Activated CD4-positive, alpha-beta memory T cell treated with anti-CD3 and anti-CD28 coated beads, Interleukin-2, amount 10 ng/mL, durations not matched to agents 7 days and 5 days (primary cell): ENCODE measurements at regions not wholly inside any gene's neighbourhood (a gene's known extent, or its start where the extent isn't known, plus 50 kb on each side); places are given as distances from the start of the nearest gene placed in this dataset.

ENCODE experiments used
- CTCF ChIA-PET: fragments of 350-600 bp; sonication (Branson Sonifier 250); formaldehyde crosslinking; loops from one replicate; lab custom pipeline; 2021; ENCODE audit warnings: antibody characterized with exemption, inconsistent platforms; lab: Charles Lee
- POLR2A ChIA-PET: fragments of 350-600 bp; sonication (Branson Sonifier 250); formaldehyde crosslinking; loops from one replicate; lab custom pipeline; 2021; ENCODE audit warnings: antibody characterized with exemption; lab: Charles Lee
- DNase-seq: peaks from one replicate; pipeline ENCODE4 v3.0.0-alpha.2; 2020
- H3K27ac Mint-ChIP-seq: one replicate; pipeline ENCODE4 v1.8.0; 2021; ENCODE audit warnings: mild to moderate bottlenecking, mixed read lengths
- H3K27me3 Mint-ChIP-seq: one replicate; pipeline ENCODE4 v1.8.0; 2021; ENCODE audit warnings: mixed read lengths
- H3K36me3 Mint-ChIP-seq: one replicate; pipeline ENCODE4 v1.8.0; 2021; ENCODE audit warnings: low read depth, mixed read lengths
- H3K4me1 Mint-ChIP-seq: one replicate; pipeline ENCODE4 v1.8.0; 2021; ENCODE audit warnings: mixed read lengths
- H3K4me3 Mint-ChIP-seq: one replicate; pipeline ENCODE4 v1.8.0; 2021; ENCODE audit warnings: mild to moderate bottlenecking, mixed read lengths
- H3K9me3 Mint-ChIP-seq: one replicate; pipeline ENCODE4 v1.8.0; 2021; ENCODE audit warnings: mixed read lengths

- Mint-ChIP-seq H3K4me3 (no peak overlapping the region), H3K27ac (no peak overlapping the region), H3K27me3 (no peaks in the 10 kb centered on the region), H3K36me3 (no peaks in the 10 kb centered on the region), H3K9me3 (no peaks in the 10 kb centered on the region), H3K4me1 (no peaks in the 10 kb centered on the region)
- DNase-seq = no peak
- CTCF ChIA-PET = no interaction called here
- POLR2A ChIA-PET = no interaction called here
These were observed 133.3 kb downstream of the ENGASE start for GRCh38 chr17:79207960-79208359.

DNA sequence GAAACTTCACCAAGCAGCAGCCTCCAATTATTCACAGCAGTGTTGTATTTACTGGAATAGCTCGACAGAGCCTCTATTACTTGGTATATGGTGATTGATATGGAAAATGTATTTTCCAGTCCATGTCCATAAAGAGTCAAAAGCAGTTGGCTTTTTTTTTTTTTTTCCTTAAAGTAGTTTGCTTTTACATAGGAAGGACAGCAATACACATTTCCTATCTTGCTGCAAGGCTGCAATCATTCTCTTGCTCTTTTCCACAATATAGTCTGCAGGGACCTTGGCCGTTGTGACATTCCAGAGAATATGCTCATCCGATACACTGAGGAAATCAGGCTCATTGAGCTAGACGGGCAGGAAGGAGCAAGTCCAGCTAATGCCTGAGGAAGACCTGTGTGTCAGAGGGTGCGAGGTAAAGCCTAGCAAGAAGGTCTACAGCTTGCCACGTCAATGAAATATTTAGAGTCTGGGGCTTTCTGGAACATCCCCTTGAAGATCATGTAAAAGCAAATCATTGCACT is 131.1 kb downstream of the ENGASE start:
- Mint-ChIP-seq H3K36me3 (no peaks in the 10 kb centered on the region), H3K4me3 (no peak overlapping the region), H3K9me3 (no peaks in the 10 kb centered on the region), H3K27me3 (peaks cover 3% of the 10 kb centered on the region), H3K27ac (no peak overlapping the region), H3K4me1 (no peaks in the 10 kb centered on the region)
- no peak for DNase-seq
- CTCF ChIA-PET = no interaction called here
- POLR2A ChIA-PET = no interaction called here

- CTCF ChIA-PET = no interaction called here
- no peaks in the 10 kb centered on the region for H3K36me3 Mint-ChIP-seq
- no peak overlapping the region for H3K27ac Mint-ChIP-seq
- H3K27me3 Mint-ChIP-seq = peaks cover 3% of the 10 kb centered on the region
- POLR2A ChIA-PET = no interaction called here
- H3K9me3 Mint-ChIP-seq = no peaks in the 10 kb centered on the region
- no peak for DNase-seq
- H3K4me1 Mint-ChIP-seq = no peaks in the 10 kb centered on the region
- no peak overlapping the region for H3K4me3 Mint-ChIP-seq
These were observed 129.6 kb downstream of the ENGASE start for GRCh38 chr17:79204261-79204660.

GRCh38 chr17:79203657-79204056 is 129.0 kb downstream of the ENGASE start:
- peaks cover 3% of the 10 kb centered on the region for H3K27me3 Mint-ChIP-seq
- H3K4me1 Mint-ChIP-seq = no peaks in the 10 kb centered on the region
- DNase-seq = no peak
- CTCF ChIA-PET = no interaction called here
- no peaks in the 10 kb centered on the region for H3K36me3 Mint-ChIP-seq
- no peak overlapping the region for H3K27ac Mint-ChIP-seq
- H3K4me3 Mint-ChIP-seq = no peak overlapping the region
- no peaks in the 10 kb centered on the region for H3K9me3 Mint-ChIP-seq
- POLR2A ChIA-PET = no interaction called here

DNA sequence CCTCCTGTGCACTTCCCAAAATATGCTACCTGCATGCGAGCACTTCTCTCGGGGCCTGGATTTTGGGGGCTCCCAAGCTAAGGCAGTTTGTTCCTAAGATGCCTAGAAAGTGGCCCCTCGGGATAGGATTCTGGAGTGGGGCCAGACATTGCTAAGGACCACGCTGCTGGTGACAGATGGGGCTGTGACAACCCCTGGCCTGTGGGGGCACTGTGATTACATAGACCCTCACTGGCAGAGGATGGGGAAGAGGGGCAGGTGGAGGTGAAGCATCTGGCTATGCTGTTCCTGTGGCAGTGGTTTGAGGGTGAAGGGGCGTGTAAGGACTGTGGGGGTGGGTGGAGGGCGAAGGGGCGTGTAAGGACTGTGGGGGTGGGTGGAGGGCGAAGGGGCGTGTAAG is 128.4 kb downstream of the ENGASE start:
- H3K27me3 Mint-ChIP-seq = peaks cover 3% of the 10 kb centered on the region
- H3K36me3 Mint-ChIP-seq = no peaks in the 10 kb centered on the region
- no peak for DNase-seq
- no peaks in the 10 kb centered on the region for H3K4me1 Mint-ChIP-seq
- H3K9me3 Mint-ChIP-seq = no peaks in the 10 kb centered on the region
- H3K4me3 Mint-ChIP-seq = no peak overlapping the region
- POLR2A ChIA-PET = no interaction called here
- CTCF ChIA-PET = no interaction called here
- no peak overlapping the region for H3K27ac Mint-ChIP-seq

- no peak overlapping the region for H3K27ac Mint-ChIP-seq
- no peak overlapping the region for H3K4me3 Mint-ChIP-seq
- CTCF ChIA-PET = no interaction called here
- H3K27me3 Mint-ChIP-seq = peaks cover 3% of the 10 kb centered on the region
- H3K36me3 Mint-ChIP-seq = no peaks in the 10 kb centered on the region
- POLR2A ChIA-PET = no interaction called here
- H3K9me3 Mint-ChIP-seq = no peaks in the 10 kb centered on the region
- no peaks in the 10 kb centered on the region for H3K4me1 Mint-ChIP-seq
- DNase-seq = no peak
These were observed 127.9 kb downstream of the ENGASE start for GRCh38 chr17:79202480-79202879.

DNA sequence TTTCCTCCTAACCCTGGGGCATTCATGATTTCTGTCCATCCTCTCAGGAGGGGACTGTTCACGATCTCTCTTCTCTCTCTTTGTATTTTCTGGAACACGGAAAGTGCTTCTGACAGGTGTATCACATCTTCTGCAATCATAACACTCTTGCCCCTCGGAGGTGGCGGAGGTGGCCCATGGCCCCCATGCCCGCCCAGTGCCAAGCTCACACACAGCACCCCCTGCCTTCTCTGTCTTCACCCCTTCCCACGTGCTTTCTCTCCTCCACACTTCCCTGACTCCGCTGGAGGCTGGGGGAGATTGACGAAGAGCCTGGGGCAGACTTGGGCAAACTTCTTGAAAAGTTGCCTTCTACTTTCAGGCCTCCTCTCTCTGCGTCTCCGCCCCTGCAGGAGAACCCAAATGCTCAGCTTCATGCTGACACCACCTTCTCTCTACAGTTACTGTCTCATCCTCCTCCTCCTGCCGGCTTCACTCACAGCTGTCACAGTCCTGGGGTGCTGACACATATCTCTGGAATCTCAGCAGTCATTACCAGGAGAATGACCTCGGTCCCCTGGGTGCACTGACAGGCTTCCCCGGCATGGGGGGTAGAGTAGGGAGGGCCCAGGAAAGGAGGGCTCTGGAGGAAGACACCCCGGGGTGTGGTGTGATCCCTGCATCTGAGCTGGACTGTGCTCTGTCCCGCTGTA is 127.1 kb downstream of the ENGASE start:
- no peak overlapping the region for H3K27ac Mint-ChIP-seq
- no peaks in the 10 kb centered on the region for H3K4me1 Mint-ChIP-seq
- POLR2A ChIA-PET = no interaction called here
- H3K9me3 Mint-ChIP-seq = no peaks in the 10 kb centered on the region
- no peak overlapping the region for H3K4me3 Mint-ChIP-seq
- no peak for DNase-seq
- CTCF ChIA-PET = no interaction called here
- no peaks in the 10 kb centered on the region for H3K36me3 Mint-ChIP-seq
- peaks cover 3% of the 10 kb centered on the region for H3K27me3 Mint-ChIP-seq

- H3K9me3 Mint-ChIP-seq = no peaks in the 10 kb centered on the region
- ChIA-PET CTCF (no interaction called here), POLR2A (no interaction called here)
- DNase-seq = no peak
- peaks cover 3% of the 10 kb centered on the region for H3K27me3 Mint-ChIP-seq
- H3K4me1 Mint-ChIP-seq = no peaks in the 10 kb centered on the region
- H3K4me3 Mint-ChIP-seq = no peak overlapping the region
- no peak overlapping the region for H3K27ac Mint-ChIP-seq
- H3K36me3 Mint-ChIP-seq = no peaks in the 10 kb centered on the region
These were observed 126.5 kb downstream of the ENGASE start for GRCh38 chr17:79201119-79201518.

GRCh38 chr17:79196913-79197312 is 122.3 kb downstream of the ENGASE start:
- DNase-seq = no peak
- no peaks in the 10 kb centered on the region for H3K9me3 Mint-ChIP-seq
- H3K36me3 Mint-ChIP-seq = no peaks in the 10 kb centered on the region
- H3K4me3 Mint-ChIP-seq = no peak overlapping the region
- H3K27me3 Mint-ChIP-seq = peaks cover 11% of the 10 kb centered on the region
- H3K27ac Mint-ChIP-seq = no peak overlapping the region
- ChIA-PET POLR2A (no interaction called here), CTCF (no interaction called here)
- H3K4me1 Mint-ChIP-seq = no peaks in the 10 kb centered on the region

DNA sequence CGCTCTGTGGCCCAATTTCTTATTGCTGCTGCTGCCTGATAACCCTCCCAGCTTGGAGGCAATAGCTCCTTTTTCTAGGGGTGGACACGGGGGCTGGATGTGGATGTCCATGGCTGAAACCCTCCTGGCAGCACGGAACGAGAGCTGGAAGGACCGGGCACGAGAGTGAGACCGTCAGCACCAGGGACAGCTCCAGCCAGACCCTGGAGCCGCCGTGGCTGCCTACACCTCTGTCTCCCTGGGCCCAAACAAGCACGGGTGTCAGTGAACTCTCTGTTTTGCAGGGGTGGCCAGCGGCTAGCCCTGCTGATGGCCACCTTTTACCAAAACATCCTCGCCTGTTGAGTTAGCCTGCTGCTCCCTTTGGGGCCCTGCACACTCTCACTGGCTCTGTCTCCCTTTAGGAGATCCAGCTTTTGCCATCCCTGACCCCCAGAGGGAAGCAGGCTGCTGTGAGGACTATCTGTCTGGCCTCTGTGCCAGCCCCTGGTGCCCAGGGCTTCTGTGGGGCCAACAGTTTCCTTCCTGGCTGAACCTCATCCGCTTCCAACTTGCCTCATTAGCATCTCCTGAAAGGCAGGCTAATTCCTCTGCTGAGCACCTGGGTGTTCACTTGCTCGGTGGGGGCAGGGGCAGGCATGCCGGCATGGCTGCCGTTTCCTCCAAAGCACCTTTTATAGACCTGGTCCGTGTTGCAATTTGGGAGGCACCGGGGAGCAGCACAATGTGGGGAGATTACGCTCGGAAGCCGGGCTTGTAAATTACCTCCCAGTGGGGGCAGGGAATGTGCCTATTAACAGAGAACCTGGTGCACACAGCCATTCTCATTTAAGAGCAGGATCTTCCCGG is 118.1 kb downstream of the ENGASE start:
- no peaks in the 10 kb centered on the region for H3K36me3 Mint-ChIP-seq
- no peak overlapping the region for H3K4me3 Mint-ChIP-seq
- ChIA-PET POLR2A (no interaction called here), CTCF (interaction anchor here (1.1 kb wide), 1 partner anchor 199 kb away, joined by 3 read pairs; no protein-coding TSS in a partner anchor)
- no peak overlapping the region for H3K27ac Mint-ChIP-seq
- H3K9me3 Mint-ChIP-seq = no peaks in the 10 kb centered on the region
- peak; percentile 36 for DNase-seq
- H3K4me1 Mint-ChIP-seq = no peaks in the 10 kb centered on the region
- H3K27me3 Mint-ChIP-seq = peaks cover 10% of the 10 kb centered on the region

DNA sequence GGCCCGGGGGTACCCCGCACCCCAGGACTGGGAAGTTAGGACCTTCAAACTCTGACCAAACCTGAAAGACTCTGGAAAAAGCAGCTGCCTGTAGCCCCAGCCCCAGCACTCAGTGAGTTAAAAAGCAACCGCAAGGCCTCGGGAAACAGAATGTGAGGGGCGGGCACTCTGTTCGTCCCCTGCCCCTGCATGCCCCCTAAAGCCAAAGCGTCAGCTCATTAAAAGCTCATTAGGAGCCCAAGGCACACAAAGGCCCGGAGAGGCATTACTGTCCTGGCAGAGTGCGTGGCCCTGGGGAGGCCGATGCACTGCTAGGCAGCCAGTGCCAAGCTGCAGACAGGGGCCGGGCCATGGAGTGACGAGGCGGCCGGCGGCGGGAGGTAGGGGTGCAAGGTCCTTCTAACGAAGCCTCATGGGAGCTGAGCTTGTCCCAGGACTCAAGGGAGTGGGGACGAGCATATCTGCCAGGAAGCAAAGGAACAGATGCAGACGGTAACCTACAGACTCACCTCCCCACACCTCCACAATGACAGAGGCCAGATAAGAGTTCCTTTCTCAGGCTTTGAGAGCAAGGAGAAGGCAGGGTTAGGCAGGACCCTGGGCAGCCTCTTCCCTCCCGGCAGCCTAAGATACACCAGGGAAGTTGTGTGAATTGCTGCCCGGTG is 116.8 kb downstream of the ENGASE start:
- Mint-ChIP-seq H3K27ac (no peak overlapping the region), H3K27me3 (peaks cover 14% of the 10 kb centered on the region)

GRCh38 chr17:79189305-79189704 is 114.7 kb downstream of the ENGASE start:
- Mint-ChIP-seq H3K27ac (no peak overlapping the region), H3K27me3 (peaks cover 26% of the 10 kb centered on the region), H3K9me3 (no peaks in the 10 kb centered on the region), H3K4me3 (no peak overlapping the region), H3K4me1 (no peaks in the 10 kb centered on the region), H3K36me3 (no peaks in the 10 kb centered on the region)
- DNase-seq = no peak
- POLR2A ChIA-PET = no interaction called here
- CTCF ChIA-PET = no interaction called here

More for the DNA sequence above, 116.8 kb downstream of the ENGASE start:
- Mint-ChIP-seq H3K36me3 (no peaks in the 10 kb centered on the region), H3K9me3 (no peaks in the 10 kb centered on the region), H3K4me3 (no peak overlapping the region), H3K4me1 (no peaks in the 10 kb centered on the region)
- ChIA-PET POLR2A (no interaction called here), CTCF (interaction anchor here (1.1 kb wide), 1 partner anchor 200 kb away, joined by 3 read pairs; no protein-coding TSS in a partner anchor)
- DNase-seq = no peak

DNA sequence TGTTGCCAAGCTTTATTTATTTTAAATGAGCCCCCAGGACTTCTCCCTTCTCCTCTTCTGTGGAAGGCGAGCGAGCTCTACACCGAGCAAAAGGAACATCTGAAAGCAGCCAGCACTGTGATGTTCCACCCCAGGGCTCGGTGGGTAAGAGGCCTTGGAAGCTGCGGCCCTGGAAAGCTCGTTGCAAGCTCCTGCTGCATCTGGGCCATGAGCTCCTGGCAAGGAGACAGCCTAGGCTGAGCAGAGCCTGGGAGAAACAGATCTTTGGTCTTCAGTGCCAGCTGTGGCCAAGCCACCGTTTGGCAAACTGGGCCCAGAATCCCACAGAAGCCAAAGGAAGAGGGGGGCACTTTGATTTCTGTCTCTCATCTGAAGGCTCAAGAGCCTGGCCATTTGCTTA is 114.1 kb downstream of the ENGASE start:
- H3K9me3 Mint-ChIP-seq = no peaks in the 10 kb centered on the region
- ChIA-PET POLR2A (no interaction called here), CTCF (no interaction called here)
- H3K27ac Mint-ChIP-seq = no peak overlapping the region
- DNase-seq = no peak
- no peaks in the 10 kb centered on the region for H3K36me3 Mint-ChIP-seq
- no peak overlapping the region for H3K4me3 Mint-ChIP-seq
- H3K4me1 Mint-ChIP-seq = no peaks in the 10 kb centered on the region
- peaks cover 30% of the 10 kb centered on the region for H3K27me3 Mint-ChIP-seq
